ENCODE measurements at regions not wholly inside any gene's neighbourhood (a gene's known extent, or its start where the extent isn't known, plus 50 kb on each side); places are given as distances from the start of the nearest gene placed in this dataset.

DNA sequence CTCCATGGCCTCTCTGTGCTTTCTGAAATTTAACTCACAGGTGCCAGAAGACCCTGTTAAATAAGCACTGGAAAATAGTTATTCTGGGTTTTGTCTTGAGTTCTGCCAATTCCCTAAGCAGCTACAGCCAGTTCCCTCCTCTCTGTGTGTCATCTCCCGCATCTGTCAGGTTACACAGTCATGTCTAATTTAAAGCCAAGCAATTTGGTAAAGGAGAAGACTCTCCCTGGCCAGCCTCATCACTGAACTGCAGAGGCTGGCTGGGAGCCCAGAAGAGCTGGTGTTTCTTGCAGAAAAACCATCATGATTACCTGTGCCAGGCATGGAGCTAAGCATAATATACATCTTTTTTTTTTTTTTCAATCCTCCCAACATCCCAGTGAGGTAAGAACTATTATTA is 141.3 kb upstream of the ZNF366 start:
- TF ChIP-seq, protein P1, sequence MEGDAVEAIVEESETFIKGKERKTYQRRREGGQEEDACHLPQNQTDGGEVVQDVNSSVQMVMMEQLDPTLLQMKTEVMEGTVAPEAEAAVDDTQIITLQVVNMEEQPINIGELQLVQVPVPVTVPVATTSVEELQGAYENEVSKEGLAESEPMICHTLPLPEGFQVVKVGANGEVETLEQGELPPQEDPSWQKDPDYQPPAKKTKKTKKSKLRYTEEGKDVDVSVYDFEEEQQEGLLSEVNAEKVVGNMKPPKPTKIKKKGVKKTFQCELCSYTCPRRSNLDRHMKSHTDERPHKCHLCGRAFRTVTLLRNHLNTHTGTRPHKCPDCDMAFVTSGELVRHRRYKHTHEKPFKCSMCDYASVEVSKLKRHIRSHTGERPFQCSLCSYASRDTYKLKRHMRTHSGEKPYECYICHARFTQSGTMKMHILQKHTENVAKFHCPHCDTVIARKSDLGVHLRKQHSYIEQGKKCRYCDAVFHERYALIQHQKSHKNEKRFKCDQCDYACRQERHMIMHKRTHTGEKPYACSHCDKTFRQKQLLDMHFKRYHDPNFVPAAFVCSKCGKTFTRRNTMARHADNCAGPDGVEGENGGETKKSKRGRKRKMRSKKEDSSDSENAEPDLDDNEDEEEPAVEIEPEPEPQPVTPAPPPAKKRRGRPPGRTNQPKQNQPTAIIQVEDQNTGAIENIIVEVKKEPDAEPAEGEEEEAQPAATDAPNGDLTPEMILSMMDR (IDR thresholded peaks at IDR 0.05; ENCODE audit: insufficient read depth, low read depth, low read length), result no peak
- no peak for DNase-seq (ENCODE audit: low read depth)
- H3K4me3 ChIP-seq (ENCODE audit: low read depth, low read length), result no peak overlapping the region

DNA sequence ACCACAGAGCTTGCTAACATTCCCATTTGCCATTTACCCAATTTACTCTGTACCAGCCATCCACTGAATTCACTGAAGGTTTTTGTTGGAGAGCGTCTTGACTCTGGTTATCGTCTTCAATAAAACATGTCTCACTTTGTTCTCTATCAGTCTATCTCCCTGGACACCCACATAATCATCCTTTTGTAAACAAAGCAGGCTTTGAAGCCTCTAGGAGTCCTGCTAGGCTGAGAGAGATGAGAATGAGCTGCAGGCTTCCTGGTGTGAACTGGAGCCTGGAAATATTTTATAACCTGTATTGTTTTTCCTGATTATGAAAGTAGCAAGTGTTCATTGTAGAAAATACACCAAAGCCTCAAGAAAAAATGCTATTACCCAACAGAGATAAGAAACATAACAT is 140.6 kb upstream of the ZNF366 start:
- peak; percentile 75 for DNase-seq (ENCODE audit: low read depth)
- H3K4me3 ChIP-seq (ENCODE audit: low read depth, low read length), result no peak overlapping the region
- TF ChIP-seq, protein P1 (IDR thresholded peaks at IDR 0.05; ENCODE audit: insufficient read depth, low read depth, low read length), result no peak

DNA sequence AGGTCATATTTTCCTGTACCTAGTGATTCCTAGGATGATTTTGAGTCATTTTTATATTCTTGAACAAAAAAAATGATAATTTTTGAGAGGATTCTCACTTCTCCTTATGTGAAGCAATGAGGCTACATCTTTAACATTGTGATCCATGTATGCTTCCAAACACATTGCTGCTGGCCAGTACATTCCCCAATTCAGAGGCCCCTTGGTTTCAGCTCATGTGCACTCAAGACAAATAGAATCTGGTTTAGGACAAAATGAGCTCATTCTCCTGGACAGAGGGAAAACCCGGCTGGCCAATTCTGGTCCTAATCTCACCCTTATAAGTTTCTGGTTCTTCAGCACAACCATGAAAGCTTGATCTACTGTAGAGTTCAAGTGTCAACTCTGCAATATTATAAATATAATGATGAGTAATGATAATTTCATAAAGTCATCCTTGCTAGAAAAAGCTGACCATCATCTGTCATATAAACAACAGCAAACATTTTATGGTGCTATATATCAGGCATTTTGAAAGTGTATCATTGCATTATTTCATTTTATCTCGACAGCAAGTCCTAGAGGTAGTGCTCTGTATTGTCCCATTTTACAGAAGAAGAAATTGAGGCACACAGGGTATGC is 139.1 kb upstream of the ZNF366 start:
- DNase-seq (ENCODE audit: low read depth), result no peak
- no peak overlapping the region for H3K4me3 ChIP-seq (ENCODE audit: low read depth, low read length)
- TF ChIP-seq, protein P1 (IDR thresholded peaks at IDR 0.05; ENCODE audit: insufficient read depth, low read depth, low read length), result no peak

DNA sequence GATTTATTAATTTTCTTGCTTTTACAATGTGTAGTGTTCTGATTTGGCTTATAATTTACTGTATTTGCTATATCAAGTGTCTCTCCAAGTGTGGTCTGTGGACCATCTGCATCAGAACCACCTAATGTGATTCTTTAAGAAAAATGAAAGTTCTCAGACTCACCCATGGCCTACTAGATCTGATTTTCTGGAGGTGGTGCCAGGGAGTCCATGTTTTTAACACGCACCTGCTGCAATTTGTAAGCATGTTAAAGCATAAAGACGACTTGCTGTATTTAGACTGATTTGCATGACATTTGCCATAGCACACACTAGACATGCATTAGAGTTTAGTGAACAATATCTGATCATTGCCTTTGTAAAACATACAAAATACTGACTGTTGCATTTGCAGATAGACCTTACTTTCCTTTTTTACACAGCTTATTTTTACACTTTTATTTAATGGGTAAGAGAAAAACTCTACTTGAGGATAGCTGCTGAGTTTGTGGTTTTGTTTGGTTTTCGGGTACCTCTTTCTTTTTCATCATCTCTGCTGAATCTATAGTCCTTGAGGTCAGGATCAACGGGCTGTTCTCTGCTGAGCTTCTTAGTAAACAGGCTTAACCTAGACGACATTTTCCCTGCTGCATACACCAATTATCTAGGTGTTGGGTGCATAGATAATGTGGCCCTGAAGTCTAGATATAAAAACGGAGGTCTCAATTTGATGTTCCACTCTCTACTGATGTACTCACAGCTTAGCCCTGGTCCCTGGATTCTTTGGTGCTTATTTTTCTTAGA is 138.0 kb upstream of the ZNF366 start:
- no peak for DNase-seq (ENCODE audit: low read depth)
- TF ChIP-seq, protein P1 (IDR thresholded peaks at IDR 0.05; ENCODE audit: insufficient read depth, low read depth, low read length), result no peak
- H3K4me3 ChIP-seq (ENCODE audit: low read depth, low read length), result no peak overlapping the region

DNA sequence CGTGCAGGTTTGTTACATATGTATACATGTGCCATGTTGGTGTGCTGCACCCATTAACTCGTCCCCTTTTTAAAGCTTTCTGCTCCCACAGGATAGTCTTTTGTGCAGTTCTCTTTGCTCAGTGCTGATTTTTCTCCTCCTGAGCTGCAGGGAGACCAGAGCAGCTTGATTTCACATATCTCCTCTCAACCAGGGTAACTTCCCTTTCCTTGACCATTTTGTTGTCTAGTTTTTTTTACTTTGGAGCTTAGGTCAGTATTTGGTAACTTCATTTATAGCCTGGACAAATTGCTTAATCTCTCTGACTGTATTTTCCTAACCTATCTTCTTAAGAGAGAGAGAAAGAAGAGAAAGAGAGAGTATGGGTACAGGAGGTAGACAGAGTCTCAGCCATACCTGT is 137.1 kb upstream of the ZNF366 start:
- DNase-seq (ENCODE audit: low read depth), result peak; percentile 25
- TF ChIP-seq, protein P1 (IDR thresholded peaks at IDR 0.05; ENCODE audit: insufficient read depth, low read depth, low read length), result no peak
- H3K4me3 ChIP-seq (ENCODE audit: low read depth, low read length), result no peak overlapping the region

DNA sequence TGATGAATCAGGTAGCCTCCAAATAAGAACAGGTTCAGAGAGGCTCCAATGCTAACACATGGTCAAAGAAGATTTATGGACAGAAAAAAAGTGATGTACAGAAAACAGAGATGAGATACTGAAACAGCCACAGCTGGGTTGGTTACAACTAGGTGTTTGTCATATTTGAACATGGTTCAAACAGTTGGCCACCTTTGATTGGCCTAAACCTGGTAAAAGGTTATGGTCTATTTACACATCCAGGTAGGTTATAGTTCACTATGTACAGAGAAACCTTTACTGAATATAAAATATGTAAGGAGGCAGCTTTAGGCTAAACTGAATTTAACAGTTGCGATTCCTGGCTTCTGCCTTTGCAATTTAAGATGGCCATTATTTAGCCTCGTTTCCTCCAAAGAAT is 134.0 kb upstream of the ZNF366 start:
- no peak for DNase-seq (ENCODE audit: low read depth)
- H3K4me3 ChIP-seq (ENCODE audit: low read depth, low read length), result no peak overlapping the region
- TF ChIP-seq, protein P1 (IDR thresholded peaks at IDR 0.05; ENCODE audit: insufficient read depth, low read depth, low read length), result no peak

Data from fibroblast of villous mesenchyme (primary cell).